ENCODE measurements at regions not wholly inside any gene's neighbourhood (a gene's known extent, or its start where the extent isn't known, plus 50 kb on each side); places are given as distances from the start of the nearest gene placed in this dataset.

DNA sequence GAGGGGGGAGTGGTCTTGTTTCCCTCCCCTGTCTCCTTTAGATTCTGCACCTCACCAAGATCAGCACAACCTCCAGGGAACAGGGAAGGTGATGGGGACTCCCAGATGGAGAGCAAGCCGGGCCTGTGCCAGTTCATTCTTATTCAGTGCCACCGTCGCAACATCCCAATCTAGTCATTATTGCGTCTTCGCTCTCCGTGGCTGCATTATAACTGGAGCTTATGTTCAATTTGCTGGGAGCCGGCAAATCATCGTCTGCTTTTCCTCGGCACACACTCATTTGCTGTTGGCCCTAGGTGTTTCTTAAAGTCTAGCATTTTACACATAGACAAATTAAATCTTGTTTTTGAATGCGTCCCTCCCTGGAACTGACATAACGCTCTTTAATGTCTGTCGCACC is 1269.7 kb downstream of the BRD1 start:
- no peak for TF ChIP-seq CTCF (IDR thresholded peaks at IDR 0.05)
- no peak for TF ChIP-seq EP300 (IDR thresholded peaks at IDR 0.05)
- no peak for TF ChIP-seq POLR2A (IDR thresholded peaks at IDR 0.05)

Measured in tibial nerve (tissue), 4 donors.